SK-N-SH (cell line): ENCODE measurements at regions not wholly inside any gene's neighbourhood (a gene's known extent, or its start where the extent isn't known, plus 50 kb on each side); places are given as distances from the start of the nearest gene placed in this dataset.

Experiments used
- CTCF ChIA-PET: fragments of 300-600, 350-600 bp; formaldehyde crosslinking; extraction: SDS; loops from one replicate; lab custom pipeline; 2021; lab: Yijun Ruan, JAX
- POLR2A ChIA-PET: fragments of 350-600 bp; sonication (Branson Sonifier 250); formaldehyde crosslinking; extraction: SDS; loops from one replicate; lab custom pipeline; 2020; ENCODE audit warnings: antibody characterized with exemption, inconsistent platforms; lab: Yijun Ruan, JAX
- DNase-seq: peaks from one replicate; pipeline ENCODE4 v3.0.0; 2012
- H2AFZ ChIP-seq: fragments of 200-600 bp; sonication (generic); 2 replicates; pipeline ENCODE4 v1.8.1; 2016; ENCODE audit warnings: antibody characterized with exemption, mild to moderate bottlenecking, low read depth
- H3F3A ChIP-seq: fragments of 200-600 bp; sonication (generic); replicated peaks from 2 replicates; pipeline ENCODE3; 2016; ENCODE audit warnings: antibody characterized with exemption, mild to moderate bottlenecking; ENCODE audit not compliant: insufficient read depth
- H3K27ac ChIP-seq, 2 experiments: fragments of 200-500 bp in 1 of 2; fragments of 200-600 bp in 1 of 2; sonication (Bioruptor generic) in 1 of 2; sonication (generic), shearing (Covaris generic) in 1 of 2; 2 replicates each; pipeline versions ENCODE4 v1.5.1 to v1.6.1; 2014 to 2016; ENCODE audit warnings: low read depth in 2 of 2, inconsistent platforms in 1 of 2, low read length in 1 of 2, mild to moderate bottlenecking in 1 of 2, mixed read lengths in 1 of 2
- H3K27me3 ChIP-seq: fragments of 200-600 bp; sonication (generic), shearing (Covaris generic); 2 replicates; pipeline ENCODE4 v1.6.1; 2016; ENCODE audit warnings: mixed run types; ENCODE audit not compliant: insufficient read depth
- H3K36me3 ChIP-seq, 2 experiments: fragments of 200-500 bp in 1 of 2; fragments of 200-600 bp in 1 of 2; sonication (Bioruptor generic) in 1 of 2; sonication (generic) in 1 of 2; replicated peaks in 1 of 2; 2 replicates each; pipeline versions ENCODE3 to v1.5.1; 2014 to 2016; ENCODE audit warnings: low read length in 1 of 2, mild to moderate bottlenecking in 1 of 2; ENCODE audit not compliant: insufficient read depth in 2 of 2, control insufficient read depth in 1 of 2
- H3K4me1 ChIP-seq, 2 experiments: fragments of 200-500 bp in 1 of 2; fragments of 200-600 bp in 1 of 2; sonication (Bioruptor generic) in 1 of 2; sonication (generic), shearing (Covaris generic) in 1 of 2; 2 replicates each; pipeline versions ENCODE4 v1.5.1 to v1.6.1; 2014 to 2016; ENCODE audit warnings: low read depth in 1 of 2, low read length in 1 of 2, mixed run types in 1 of 2; ENCODE audit not compliant: insufficient read depth in 2 of 2, control insufficient read depth in 1 of 2
- H3K4me2 ChIP-seq: fragments of 200-600 bp; sonication (generic), shearing (Covaris generic); 2 replicates; pipeline ENCODE4 v1.6.1; 2017; ENCODE audit warnings: mixed run types
- H3K4me3 ChIP-seq, 2 experiments: fragments of 200-500 bp in 1 of 2; fragments of 200-600 bp in 1 of 2; sonication (Bioruptor generic) in 1 of 2; sonication (generic), shearing (Covaris generic) in 1 of 2; 2 replicates each; pipeline versions ENCODE4 v1.5.1 to v1.8.1; 2014 to 2016; ENCODE audit warnings: low read depth in 2 of 2, inconsistent platforms in 1 of 2, low read length in 1 of 2, mild to moderate bottlenecking in 1 of 2, mixed read lengths in 1 of 2, moderate library complexity in 1 of 2
- H3K79me2 ChIP-seq: fragments of 200-600 bp; sonication (generic); 2 replicates; pipeline ENCODE4 v1.8.1; 2017; ENCODE audit warnings: mild to moderate bottlenecking; ENCODE audit not compliant: insufficient read depth
- H3K9ac ChIP-seq: fragments of 200-600 bp; sonication (generic); 2 replicates; pipeline ENCODE4 v1.6.1; 2017; ENCODE audit warnings: mixed run types
- H3K9me2 ChIP-seq: fragments of 200-600 bp; sonication (generic); 2 replicates; pipeline ENCODE4 v1.6.1; 2017; ENCODE audit warnings: mixed run types
- H3K9me3 ChIP-seq: fragments of 200-600 bp; sonication (generic); 2 replicates; pipeline ENCODE4 v1.6.1; 2017; ENCODE audit warnings: mixed run types, mild to moderate bottlenecking, moderate library complexity
- H4K20me1 ChIP-seq: fragments of 200-600 bp; sonication (generic); 2 replicates; pipeline ENCODE4 v1.6.1; 2017; ENCODE audit warnings: mild to moderate bottlenecking, mixed run types; ENCODE audit not compliant: insufficient read depth
- EP300 ChIP-seq, 2 experiments: IDR thresholded peaks; 2 replicates each; pipeline versions ENCODE4 v1.4.0 to v1.6.1; 2012; ENCODE audit warnings: borderline replicate concordance in 1 of 2, low read depth in 1 of 2, low read length in 1 of 2
- FOSL2 ChIP-seq: IDR thresholded peaks from 2 replicates; pipeline ENCODE4 v1.4.0; 2012; ENCODE audit warnings: low read depth, mild to moderate bottlenecking, moderate library complexity, borderline replicate concordance
- FOXJ3 ChIP-seq: sonication (generic); formaldehyde crosslinking; IDR thresholded peaks from 2 replicates; pipeline ENCODE4 v1.5.1; 2020; ENCODE audit warnings: mild to moderate bottlenecking, missing genetic modification reagents
- GABPA ChIP-seq: IDR thresholded peaks from 2 replicates; pipeline ENCODE4 v1.4.0; 2012; ENCODE audit warnings: low read depth, mild to moderate bottlenecking
- GATA2 ChIP-seq: sonication (generic); formaldehyde crosslinking; IDR thresholded peaks from 2 replicates; pipeline ENCODE4 v1.5.0; 2020; ENCODE audit warnings: mild to moderate bottlenecking, missing genetic modification reagents
- MXI1 ChIP-seq: IDR thresholded peaks from 2 replicates; pipeline ENCODE4 v1.6.1; 2012; ENCODE audit warnings: mild to moderate bottlenecking, low read depth, low read length, improper control_type of control experiment
- POLR2AphosphoS5 ChIP-seq: IDR thresholded peaks from 2 replicates; pipeline ENCODE4 v1.6.1; 2012; ENCODE audit warnings: low read depth, low read length
- RAD21 ChIP-seq: IDR thresholded peaks from 2 replicates; pipeline ENCODE4 v1.6.1; 2012; ENCODE audit warnings: mild to moderate bottlenecking, low read length
- RCOR1 ChIP-seq: fragments of 150-350 bp; IDR thresholded peaks from 2 replicates; pipeline ENCODE4 v1.6.1; 2017; ENCODE audit warnings: antibody characterized with exemption, low read length
- REST ChIP-seq: IDR thresholded peaks from 2 replicates; pipeline ENCODE4 v1.6.1; 2012; ENCODE audit warnings: mild to moderate bottlenecking, low read depth, low read length, moderate library complexity
- SIN3A ChIP-seq: IDR thresholded peaks from 2 replicates; pipeline ENCODE4 v1.6.1; 2012; ENCODE audit warnings: low read depth, mild to moderate bottlenecking, low read length, moderate library complexity, borderline replicate concordance
- SMC3 ChIP-seq: IDR thresholded peaks from 2 replicates; pipeline ENCODE4 v1.6.1; 2012; ENCODE audit warnings: low read depth, low read length, improper control_type of control experiment
- USF1 ChIP-seq: IDR thresholded peaks from 2 replicates; pipeline ENCODE4 v1.4.0; 2012; ENCODE audit warnings: low read depth, borderline replicate concordance
- USF2 ChIP-seq: fragments of 150-350 bp; IDR thresholded peaks from 2 replicates; pipeline ENCODE4 v1.6.1; 2017; ENCODE audit warnings: antibody characterized with exemption, low read length, low read depth, borderline replicate concordance
- ZBTB33 ChIP-seq: IDR thresholded peaks from 2 replicates; pipeline ENCODE4 v1.4.0; 2012; ENCODE audit warnings: low read depth, borderline replicate concordance
- WGBS: methylation state at CpG from one replicate; pipeline ENCODE4 v1.1.6; 2017; ENCODE audit warnings: low lambda C conversion rate; 5-methylcytosine and 5-hydroxymethylcytosine counted together

GRCh38 chr13:86906127-86906874 lies 764.9 kb upstream of the SLITRK5 start (continued):
- TF ChIP-seq REST = no peak
- TF ChIP-seq, all 33 proteins: peak for 0

GRCh38 chr13:86907156-86907555 lies 764.0 kb upstream of the SLITRK5 start:
- no peak overlapping the region for H3K27ac ChIP-seq
- CTCF ChIA-PET = interaction anchor here (0.6 kb wide), 1 partner anchor 90 kb away, joined by 3 read pairs; no protein-coding TSS in a partner anchor
- 3% methylated on average over 2 of the region's 2 CpGs for WGBS
- no peak for DNase-seq
- no peak overlapping the region for H3K9ac ChIP-seq
- no peaks in the 10 kb centered on the region for H3K4me1 ChIP-seq
- no peaks in the 10 kb centered on the region for H4K20me1 ChIP-seq
- H3K4me2 ChIP-seq = no peak overlapping the region
- H3K4me3 ChIP-seq = no peak overlapping the region
- POLR2A ChIA-PET = no interaction called here
- no peaks in the 10 kb centered on the region for H3K9me3 ChIP-seq
- no peak overlapping the region for H2AFZ ChIP-seq
- H3K36me3 ChIP-seq = no peaks in the 10 kb centered on the region
- H3K27me3 ChIP-seq = no peaks in the 10 kb centered on the region
- no peaks in the 10 kb centered on the region for H3F3A ChIP-seq
- TF ChIP-seq USF1 (no peak), EP300 (IDR thresholded peaks at IDR 0.05; ENCODE audit: borderline replicate concordance in 1 of 2, low read depth in 1 of 2, low read length in 1 of 2) (no peak), RCOR1 (no peak), POLR2AphosphoS5 (no peak), FOXJ3 (CRISPR knock-in tag) (no peak), SMC3 (no peak), REST (no peak), GATA2 (CRISPR knock-in tag) (no peak), USF2 (no peak), FOSL2 (no peak), SIN3A (no peak), RAD21 (no peak), MXI1 (no peak), ZBTB33 (no peak), GABPA (no peak)
- no peaks in the 10 kb centered on the region for H3K79me2 ChIP-seq
- no peaks in the 10 kb centered on the region for H3K9me2 ChIP-seq
